Tibial nerve (tissue), 4 donors: ENCODE measurements at regions not wholly inside any gene's neighbourhood (a gene's known extent, or its start where the extent isn't known, plus 50 kb on each side); places are given as distances from the start of the nearest gene placed in this dataset.

Source experiments
- DNase-seq, 2 donors: peaks; one replicate each; pipeline ENCODE4 v3.0.0-alpha.2; 2019; ENCODE audit warnings: low spot score in 2 of 2
- H3K27ac ChIP-seq, 4 donors: fragments of 200-600 bp; sonication (generic) in 3 of 4; one replicate each; pipeline ENCODE4 v1.5.1; 2017 to 2019; ENCODE audit warnings: mild to moderate bottlenecking in 1 of 4
- H3K27me3 ChIP-seq, 2 donors: fragments of 200-600 bp; sonication (generic) in 1 of 2; one replicate each; pipeline versions ENCODE4 v1.5.1 to v1.6.0; 2017 to 2019
- H3K36me3 ChIP-seq, 3 donors: fragments of 200-600 bp; sonication (generic); one replicate each; pipeline ENCODE4 v1.5.1; 2018 to 2019
- H3K4me1 ChIP-seq, 4 donors: fragments of 200-600 bp; sonication (generic) in 3 of 4; one replicate each; pipeline ENCODE4 v1.5.1; 2017 to 2019
- H3K4me3 ChIP-seq, 4 donors: fragments of 200-600 bp; sonication (generic) in 3 of 4; one replicate each; pipeline ENCODE4 v1.5.1; 2017 to 2019; ENCODE audit warnings: mild to moderate bottlenecking in 1 of 4, moderate library complexity in 1 of 4
- H3K9me3 ChIP-seq, 4 donors: fragments of 200-600 bp; sonication (generic) in 3 of 4; one replicate each; pipeline ENCODE4 v1.5.1; 2017 to 2019
- CTCF ChIP-seq, 5 experiments: fragments of 200-600 bp in 3 of 5; fragments of 450-650 bp in 2 of 5; sonication (generic) in 3 of 5; IDR thresholded peaks; one replicate each; pipeline ENCODE4 v1.5.1; 2016 to 2019; ENCODE audit warnings: antibody characterized with exemption in 5 of 5, mild to moderate bottlenecking in 3 of 5, moderate library complexity in 2 of 5
- EP300 ChIP-seq, 2 donors: sonication (generic); formaldehyde crosslinking; IDR thresholded peaks; one replicate each; pipeline ENCODE4 v1.6.1; 2017; ENCODE audit warnings: antibody characterized with exemption in 2 of 2, mild to moderate bottlenecking in 1 of 2
- POLR2A ChIP-seq, 2 donors: fragments of 450-650 bp; IDR thresholded peaks; one replicate each; pipeline ENCODE4 v1.6.1; 2017; ENCODE audit warnings: antibody characterized with exemption in 2 of 2, mild to moderate bottlenecking in 2 of 2, moderate library complexity in 2 of 2
- WGBS, 2 donors: methylation state at CpG; one replicate each; pipeline ENCODE4 v1.1.5; 2018; 5-methylcytosine and 5-hydroxymethylcytosine counted together

DNA sequence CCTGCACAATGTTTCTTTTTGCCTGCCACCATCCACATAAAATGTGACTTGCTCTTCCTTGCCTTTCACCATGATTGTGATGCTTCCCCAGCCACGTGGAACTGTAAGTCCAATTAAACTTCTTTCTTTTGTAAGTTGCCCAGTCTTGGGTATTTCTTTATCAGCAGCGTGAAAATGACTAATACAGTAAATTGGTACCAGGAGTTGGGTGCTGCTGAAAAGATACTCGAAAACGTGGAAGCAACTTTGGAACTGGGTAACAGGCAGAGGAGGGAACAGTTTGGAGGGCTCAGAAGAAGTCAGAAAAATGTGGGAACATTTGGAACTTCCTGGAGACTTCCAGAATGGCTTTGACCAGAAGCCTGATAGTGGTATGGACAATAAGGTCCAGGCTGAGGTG is 425.3 kb downstream of the GPATCH2 start:
- Histone ChIP-seq H3K9me3 (peaks cover 0 to 28% (median 0%) of the 10 kb centered on the region in 4 donors), H3K4me1 (no peaks in the 10 kb centered on the region), H3K27ac (no peak overlapping the region), H3K36me3 (no peaks in the 10 kb centered on the region), H3K27me3 (no peaks in the 10 kb centered on the region), H3K4me3 (no peak overlapping the region)
- DNase-seq: no peak
- 82 to 88% methylated on average over 4 of the region's 4 CpGs for WGBS, 2 donors
- TF ChIP-seq POLR2A (IDR thresholded peaks at IDR 0.05) (no peak), CTCF (IDR thresholded peaks at IDR 0.05) (no peak), EP300 (IDR thresholded peaks at IDR 0.05) (no peak)

- Histone ChIP-seq H3K36me3 (no peaks in the 10 kb centered on the region), H3K27me3 (no peaks in the 10 kb centered on the region), H3K4me1 (no peaks in the 10 kb centered on the region), H3K9me3 (peaks cover 0 to 3% (median 0%) of the 10 kb centered on the region in 4 donors), H3K27ac (no peak overlapping the region), H3K4me3 (no peak overlapping the region)
- TF ChIP-seq POLR2A (IDR thresholded peaks at IDR 0.05) (no peak), EP300 (IDR thresholded peaks at IDR 0.05) (no peak)
- WGBS, 2 donors: 55 to 66% methylated on average over 1 of the region's 1 CpG
- DNase-seq: no peak
These were observed 434.3 kb downstream of the GPATCH2 start for GRCh38 chr1:217196616-217197015.

DNA sequence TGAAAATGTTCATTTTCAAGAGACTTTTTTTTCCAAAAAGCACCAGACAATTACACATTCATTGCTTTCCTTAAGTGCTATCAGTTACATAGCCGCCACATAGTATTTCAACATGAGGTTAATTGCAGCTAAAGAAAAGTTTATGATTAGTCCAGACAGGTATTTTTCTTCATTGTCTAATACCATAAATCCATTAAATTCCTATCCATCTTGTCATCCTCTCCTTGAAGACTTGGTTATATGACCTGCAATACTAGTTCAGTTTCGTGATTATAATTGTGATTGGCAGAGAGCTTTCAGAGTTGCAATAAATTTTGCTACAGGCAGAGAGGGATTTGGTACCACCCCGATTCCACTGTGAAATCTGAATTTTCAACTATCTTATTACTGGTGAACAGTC is 437.7 kb downstream of the GPATCH2 start:
- no peaks in the 10 kb centered on the region for H3K36me3 ChIP-seq
- H3K9me3 ChIP-seq: peaks cover 0 to 3% (median 0%) of the 10 kb centered on the region in 4 donors
- no peak for TF ChIP-seq POLR2A (IDR thresholded peaks at IDR 0.05)
- no peak for TF ChIP-seq CTCF (IDR thresholded peaks at IDR 0.05)
- TF ChIP-seq EP300 (IDR thresholded peaks at IDR 0.05): no peak
- no peak overlapping the region for H3K4me3 ChIP-seq
- H3K27me3 ChIP-seq: no peaks in the 10 kb centered on the region
- no peak overlapping the region for H3K27ac ChIP-seq
- H3K4me1 ChIP-seq: no peaks in the 10 kb centered on the region
- 42 to 45% methylated on average over 3 of the region's 3 CpGs for WGBS, 2 donors
- DNase-seq: no peak

- Histone ChIP-seq H3K4me3 (no peak overlapping the region), H3K9me3 (no peaks in the 10 kb centered on the region), H3K27ac (no peak overlapping the region), H3K4me1 (no peaks in the 10 kb centered on the region), H3K27me3 (no peaks in the 10 kb centered on the region), H3K36me3 (no peaks in the 10 kb centered on the region)
- WGBS, 2 donors: 60 to 69% methylated on average over 2 of the region's 2 CpGs
- TF ChIP-seq EP300 (IDR thresholded peaks at IDR 0.05) (no peak), CTCF (IDR thresholded peaks at IDR 0.05) (no peak), POLR2A (IDR thresholded peaks at IDR 0.05) (no peak)
- no peak for DNase-seq
These were observed 439.4 kb downstream of the GPATCH2 start for GRCh38 chr1:217191441-217191840.

- no peak overlapping the region for H3K27ac ChIP-seq
- H3K36me3 ChIP-seq: no peaks in the 10 kb centered on the region
- no peaks in the 10 kb centered on the region for H3K27me3 ChIP-seq
- TF ChIP-seq EP300 (IDR thresholded peaks at IDR 0.05) (no peak), POLR2A (IDR thresholded peaks at IDR 0.05) (no peak), CTCF (IDR thresholded peaks at IDR 0.05) (no peak)
- no peaks in the 10 kb centered on the region for H3K4me1 ChIP-seq
- DNase-seq: no peak
- H3K4me3 ChIP-seq: no peak overlapping the region
- 93 to 94% methylated on average over 3 of the region's 3 CpGs for WGBS, 2 donors
- no peaks in the 10 kb centered on the region for H3K9me3 ChIP-seq
These were observed 440.5 kb downstream of the GPATCH2 start for GRCh38 chr1:217190359-217190758.

DNA sequence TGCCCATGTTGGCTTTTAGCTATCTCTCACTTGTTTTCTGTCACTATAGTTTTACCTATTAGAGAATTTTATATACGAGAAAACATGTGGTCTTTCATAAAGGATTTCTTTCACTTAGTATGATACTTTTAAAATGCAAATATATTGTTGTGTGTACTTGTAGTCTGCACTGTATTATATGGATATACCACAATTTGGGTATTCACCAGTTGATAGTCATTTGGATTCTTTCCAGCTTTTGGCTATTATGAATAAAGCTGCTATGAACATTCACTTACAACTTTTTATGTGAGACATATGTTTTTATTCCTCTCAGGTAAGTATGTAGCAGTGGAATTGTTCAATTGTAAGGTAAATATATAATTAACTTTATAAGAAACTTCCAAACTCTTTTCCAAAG is 441.5 kb downstream of the GPATCH2 start:
- H3K4me3 ChIP-seq: no peak overlapping the region
- no peak for DNase-seq
- H3K27me3 ChIP-seq: no peaks in the 10 kb centered on the region
- TF ChIP-seq EP300 (IDR thresholded peaks at IDR 0.05) (no peak), CTCF (IDR thresholded peaks at IDR 0.05) (no peak), POLR2A (IDR thresholded peaks at IDR 0.05) (no peak)
- no peaks in the 10 kb centered on the region for H3K36me3 ChIP-seq
- H3K4me1 ChIP-seq: no peaks in the 10 kb centered on the region
- no peak overlapping the region for H3K27ac ChIP-seq
- no peaks in the 10 kb centered on the region for H3K9me3 ChIP-seq
- 86 to 88% methylated on average over 1 of the region's 1 CpG for WGBS, 2 donors
